Transverse colon (tissue), 4 donors: ENCODE measurements at regions not wholly inside any gene's neighbourhood (a gene's known extent, or its start where the extent isn't known, plus 50 kb on each side); places are given as distances from the start of the nearest gene placed in this dataset.

Experiments used
- CTCF ChIP-seq, 5 experiments: fragments of 200-600 bp in 3 of 5; fragments of 450-650 bp in 2 of 5; sonication (generic) in 3 of 5; IDR thresholded peaks; 1 replicate in 2 of 5; 2 replicates in 3 of 5; pipeline ENCODE4 v1.5.1; 2016 to 2017; ENCODE audit warnings: antibody characterized with exemption in 5 of 5, inconsistent platforms in 3 of 5, mild to moderate bottlenecking in 2 of 5, moderate library complexity in 1 of 5
- POLR2AphosphoS5 ChIP-seq, 3 donors: sonication (generic); formaldehyde crosslinking; IDR thresholded peaks; one replicate each; pipeline ENCODE4 v1.6.1; 2016; ENCODE audit warnings: antibody characterized with exemption in 3 of 3

- TF ChIP-seq CTCF (IDR thresholded peaks at IDR 0.05) (no peak), POLR2AphosphoS5 (IDR thresholded peaks at IDR 0.05) (no peak)
Observed at GRCh38 chr10:31679936-31680335, 248.7 kb downstream of the ARHGAP12 start.
